ENCODE measurements at regions not wholly inside any gene's neighbourhood (a gene's known extent, or its start where the extent isn't known, plus 50 kb on each side); places are given as distances from the start of the nearest gene placed in this dataset.

DNA sequence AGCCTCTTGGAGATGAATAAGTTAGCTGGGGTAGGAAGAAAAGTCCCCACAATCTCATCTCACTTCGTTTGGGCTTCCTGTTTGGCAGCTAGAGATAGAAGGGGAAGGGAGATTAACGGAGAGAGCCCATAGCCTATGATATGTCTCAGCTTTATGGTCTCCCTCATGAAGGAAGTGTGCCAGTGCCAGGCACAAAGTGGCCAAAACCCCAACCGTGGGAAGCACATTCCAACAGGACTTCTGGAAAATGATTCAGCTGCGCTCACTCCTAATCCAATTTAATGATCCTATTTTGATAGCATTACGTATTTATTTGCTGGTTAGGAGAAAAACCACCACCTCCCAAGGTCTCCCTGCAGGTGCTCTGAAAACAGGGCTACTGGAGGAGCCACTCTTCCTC, 303.1 kb upstream of the CLINT1 start:
- Histone ChIP-seq H3K9me3 (no peaks in the 10 kb centered on the region), H3K4me1 (no peaks in the 10 kb centered on the region), H3K36me3 (ENCODE audit: low read depth, missing control alignments) (no peaks in the 10 kb centered on the region), H3K27me3 (no peaks in the 10 kb centered on the region), H3K27ac (no peak overlapping the region), H3K4me3 (no peak overlapping the region)
- no peak for TF ChIP-seq POLR2A (IDR thresholded peaks at IDR 0.05)
- no peak for TF ChIP-seq CTCF (IDR thresholded peaks at IDR 0.05)
- no peak for DNase-seq
- 76 to 77% methylated on average over 5 of the region's 5 CpGs for WGBS, 2 donors
- intact Hi-C loops (cut with DNase I; ENCODE audit: low total_unique reads), result no loop called here

- TF ChIP-seq POLR2A (IDR thresholded peaks at IDR 0.05) (no peak), CTCF (IDR thresholded peaks at IDR 0.05) (no peak)
- 83 to 90% methylated on average over 4 of the region's 4 CpGs for WGBS, 2 donors
- DNase-seq, result no peak
- H3K36me3 ChIP-seq (ENCODE audit: low read depth, missing control alignments), result no peaks in the 10 kb centered on the region
- no peaks in the 10 kb centered on the region for H3K4me1 ChIP-seq
- no peak overlapping the region for H3K27ac ChIP-seq
- no peaks in the 10 kb centered on the region for H3K27me3 ChIP-seq
- H3K4me3 ChIP-seq, result no peak overlapping the region
- intact Hi-C loops (cut with DNase I; ENCODE audit: low total_unique reads), result no loop called here
- no peaks in the 10 kb centered on the region for H3K9me3 ChIP-seq
Measured at GRCh38 chr5:158159621-158160020, 300.7 kb upstream of the CLINT1 start.

DNA sequence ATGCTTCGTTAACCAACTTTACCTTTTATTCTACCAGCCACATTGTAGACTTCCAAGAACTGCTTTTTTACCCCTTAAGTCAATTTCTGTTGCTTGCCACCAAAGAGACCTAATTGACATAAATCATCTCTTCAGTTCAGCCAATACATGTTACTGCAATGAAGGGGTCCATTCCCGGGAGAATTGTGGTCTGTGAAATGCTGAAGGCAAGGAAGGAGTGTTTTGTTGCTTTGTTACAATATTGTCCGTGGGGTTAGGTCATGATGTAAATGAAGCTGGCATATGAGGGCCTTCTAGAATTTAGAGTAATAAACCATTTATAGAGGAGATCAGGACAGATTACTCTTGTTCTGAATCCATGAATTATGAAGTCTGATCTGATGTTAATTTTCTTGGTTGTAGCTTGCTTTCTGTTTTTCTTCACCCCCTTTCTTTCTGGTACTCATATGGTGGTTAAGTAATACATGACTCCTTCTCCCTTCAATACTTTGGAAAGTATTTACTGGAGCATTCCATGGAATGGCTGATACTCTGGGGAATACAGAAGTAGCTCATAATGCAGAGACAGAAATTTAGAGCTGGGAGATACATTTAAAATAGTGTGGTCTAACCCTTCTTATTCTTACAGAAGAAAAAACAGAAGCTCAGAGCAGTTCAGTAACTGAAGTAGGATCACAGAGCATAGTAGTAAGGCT, 297.0 kb upstream of the CLINT1 start:
- no peak for DNase-seq
- Histone ChIP-seq H3K9me3 (no peaks in the 10 kb centered on the region), H3K27ac (no peak overlapping the region), H3K36me3 (ENCODE audit: low read depth, missing control alignments) (no peaks in the 10 kb centered on the region), H3K27me3 (no peaks in the 10 kb centered on the region), H3K4me3 (no peak overlapping the region), H3K4me1 (no peaks in the 10 kb centered on the region)
- 83 to 85% methylated on average over 3 of the region's 3 CpGs for WGBS, 2 donors
- no peak for TF ChIP-seq POLR2A (IDR thresholded peaks at IDR 0.05)
- intact Hi-C loops (cut with DNase I; ENCODE audit: low total_unique reads), result no loop called here

GRCh38 chr5:158155067-158155466, 296.1 kb upstream of the CLINT1 start:
- H3K9me3 ChIP-seq, result no peaks in the 10 kb centered on the region
- intact Hi-C loops (cut with DNase I; ENCODE audit: low total_unique reads), result no loop called here

More at GRCh38 chr5:158155067-158155466, 296.1 kb upstream of the CLINT1 start:
- 78 to 92% methylated on average over 4 of the region's 4 CpGs for whole genome bisulfite sequencing, 2 donors
- no peak for TF ChIP-seq CTCF (IDR thresholded peaks at IDR 0.05)
- no peak for TF ChIP-seq POLR2A (IDR thresholded peaks at IDR 0.05)
- no peak overlapping the region for H3K4me3 ChIP-seq
- no peaks in the 10 kb centered on the region for H3K36me3 ChIP-seq (ENCODE audit: low read depth, missing control alignments)
- no peaks in the 10 kb centered on the region for H3K4me1 ChIP-seq
- DNase-seq, result no peak
- H3K27ac ChIP-seq, result no peak overlapping the region
- H3K27me3 ChIP-seq, result no peaks in the 10 kb centered on the region
